HL-60 (cell line): ENCODE measurements at regions not wholly inside any gene's neighbourhood (a gene's known extent, or its start where the extent isn't known, plus 50 kb on each side); places are given as distances from the start of the nearest gene placed in this dataset.

Experiments
- TF ChIP-seq, protein P1 (sequence below): IDR thresholded peaks from one replicate; pipeline ENCODE4 v1.5.1; 2011; ENCODE audit warnings: low read length, control low read depth, inconsistent platforms; ENCODE audit not compliant: insufficient read depth
- TF ChIP-seq, protein P2 (sequence below): IDR thresholded peaks from 2 replicates; pipeline ENCODE4 v1.6.1; 2012; ENCODE audit warnings: low read depth; ENCODE audit not compliant: insufficient replicate concordance

DNA sequence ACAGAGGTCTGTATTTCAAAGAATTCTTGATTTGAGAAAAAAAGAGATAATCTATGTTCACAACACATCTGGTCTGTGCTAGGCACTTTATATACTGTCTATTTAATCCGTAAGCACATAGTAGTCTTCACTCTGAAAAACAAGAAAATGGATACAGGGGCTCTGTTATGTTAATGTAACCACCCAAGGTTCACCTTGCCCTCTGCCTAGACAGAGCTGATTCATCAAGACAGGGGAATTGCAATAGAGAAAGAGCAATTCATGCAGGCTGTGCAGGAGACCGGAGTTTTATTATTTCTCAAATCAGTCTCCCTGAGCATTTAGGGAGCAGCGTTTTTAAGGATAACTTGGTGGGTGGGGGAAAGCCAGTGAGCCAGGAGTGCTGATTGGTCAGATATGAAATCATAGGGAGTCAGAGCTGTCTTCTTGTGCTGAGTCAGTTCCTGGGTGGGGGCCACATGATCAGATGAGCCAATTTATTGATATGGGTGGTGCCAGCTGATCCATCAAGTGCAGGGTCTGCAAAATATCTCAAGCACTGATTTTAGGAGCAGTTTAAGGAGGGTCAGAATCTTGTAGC is 92.9 kb upstream of the TNIP3 start:
- TF ChIP-seq, protein P1, sequence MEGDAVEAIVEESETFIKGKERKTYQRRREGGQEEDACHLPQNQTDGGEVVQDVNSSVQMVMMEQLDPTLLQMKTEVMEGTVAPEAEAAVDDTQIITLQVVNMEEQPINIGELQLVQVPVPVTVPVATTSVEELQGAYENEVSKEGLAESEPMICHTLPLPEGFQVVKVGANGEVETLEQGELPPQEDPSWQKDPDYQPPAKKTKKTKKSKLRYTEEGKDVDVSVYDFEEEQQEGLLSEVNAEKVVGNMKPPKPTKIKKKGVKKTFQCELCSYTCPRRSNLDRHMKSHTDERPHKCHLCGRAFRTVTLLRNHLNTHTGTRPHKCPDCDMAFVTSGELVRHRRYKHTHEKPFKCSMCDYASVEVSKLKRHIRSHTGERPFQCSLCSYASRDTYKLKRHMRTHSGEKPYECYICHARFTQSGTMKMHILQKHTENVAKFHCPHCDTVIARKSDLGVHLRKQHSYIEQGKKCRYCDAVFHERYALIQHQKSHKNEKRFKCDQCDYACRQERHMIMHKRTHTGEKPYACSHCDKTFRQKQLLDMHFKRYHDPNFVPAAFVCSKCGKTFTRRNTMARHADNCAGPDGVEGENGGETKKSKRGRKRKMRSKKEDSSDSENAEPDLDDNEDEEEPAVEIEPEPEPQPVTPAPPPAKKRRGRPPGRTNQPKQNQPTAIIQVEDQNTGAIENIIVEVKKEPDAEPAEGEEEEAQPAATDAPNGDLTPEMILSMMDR: no peak
- TF ChIP-seq, protein P2, sequence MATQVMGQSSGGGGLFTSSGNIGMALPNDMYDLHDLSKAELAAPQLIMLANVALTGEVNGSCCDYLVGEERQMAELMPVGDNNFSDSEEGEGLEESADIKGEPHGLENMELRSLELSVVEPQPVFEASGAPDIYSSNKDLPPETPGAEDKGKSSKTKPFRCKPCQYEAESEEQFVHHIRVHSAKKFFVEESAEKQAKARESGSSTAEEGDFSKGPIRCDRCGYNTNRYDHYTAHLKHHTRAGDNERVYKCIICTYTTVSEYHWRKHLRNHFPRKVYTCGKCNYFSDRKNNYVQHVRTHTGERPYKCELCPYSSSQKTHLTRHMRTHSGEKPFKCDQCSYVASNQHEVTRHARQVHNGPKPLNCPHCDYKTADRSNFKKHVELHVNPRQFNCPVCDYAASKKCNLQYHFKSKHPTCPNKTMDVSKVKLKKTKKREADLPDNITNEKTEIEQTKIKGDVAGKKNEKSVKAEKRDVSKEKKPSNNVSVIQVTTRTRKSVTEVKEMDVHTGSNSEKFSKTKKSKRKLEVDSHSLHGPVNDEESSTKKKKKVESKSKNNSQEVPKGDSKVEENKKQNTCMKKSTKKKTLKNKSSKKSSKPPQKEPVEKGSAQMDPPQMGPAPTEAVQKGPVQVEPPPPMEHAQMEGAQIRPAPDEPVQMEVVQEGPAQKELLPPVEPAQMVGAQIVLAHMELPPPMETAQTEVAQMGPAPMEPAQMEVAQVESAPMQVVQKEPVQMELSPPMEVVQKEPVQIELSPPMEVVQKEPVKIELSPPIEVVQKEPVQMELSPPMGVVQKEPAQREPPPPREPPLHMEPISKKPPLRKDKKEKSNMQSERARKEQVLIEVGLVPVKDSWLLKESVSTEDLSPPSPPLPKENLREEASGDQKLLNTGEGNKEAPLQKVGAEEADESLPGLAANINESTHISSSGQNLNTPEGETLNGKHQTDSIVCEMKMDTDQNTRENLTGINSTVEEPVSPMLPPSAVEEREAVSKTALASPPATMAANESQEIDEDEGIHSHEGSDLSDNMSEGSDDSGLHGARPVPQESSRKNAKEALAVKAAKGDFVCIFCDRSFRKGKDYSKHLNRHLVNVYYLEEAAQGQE: no peak
